ENCODE measurements at regions not wholly inside any gene's neighbourhood (a gene's known extent, or its start where the extent isn't known, plus 50 kb on each side); places are given as distances from the start of the nearest gene placed in this dataset.

- no peak for DNase-seq
- no peak for TF ChIP-seq POLR2A (IDR thresholded peaks at IDR 0.05)
- peak; percentile 9 to 34 (median 22) for TF ChIP-seq CTCF (IDR thresholded peaks at IDR 0.05)
- intact Hi-C loops (cut with DNase I): no loop called here
- 58% methylated on average over 2 of the region's 2 CpGs for WGBS (ENCODE audit: insufficient coverage, low coverage, low lambda C conversion rate, missing lambda C conversion rate)
- H3K4me1 ChIP-seq: no peaks in the 10 kb centered on the region
- no peak overlapping the region for H3K4me3 ChIP-seq
- H3K27ac ChIP-seq: no peak overlapping the region
- H3K36me3 ChIP-seq: no peaks in the 10 kb centered on the region
- ATAC-seq: peak in 2 of 4 donors; percentile 26 to 34
- no peaks in the 10 kb centered on the region for H3K9me3 ChIP-seq
- H3K27me3 ChIP-seq: no peaks in the 10 kb centered on the region
Measured at GRCh38 chr2:103991591-103991990, 862.3 kb upstream of the POU3F3 start.

- 79% methylated on average over 3 of the region's 3 CpGs for WGBS (ENCODE audit: insufficient coverage, low coverage, low lambda C conversion rate, missing lambda C conversion rate)
- Histone ChIP-seq H3K4me1 (no peaks in the 10 kb centered on the region), H3K27me3 (no peaks in the 10 kb centered on the region), H3K4me3 (no peak overlapping the region), H3K36me3 (no peaks in the 10 kb centered on the region), H3K27ac (no peak overlapping the region), H3K9me3 (no peaks in the 10 kb centered on the region)
- ATAC-seq (no peak), DNase-seq (no peak)
- intact Hi-C loops (cut with DNase I): no loop called here
- TF ChIP-seq POLR2A (IDR thresholded peaks at IDR 0.05): no peak
- TF ChIP-seq CTCF (IDR thresholded peaks at IDR 0.05): no peak
Measured at GRCh38 chr2:104004821-104005220, 849.1 kb upstream of the POU3F3 start.

GRCh38 chr2:104016801-104017200 lies 837.1 kb upstream of the POU3F3 start:
- intact Hi-C loops (cut with DNase I): no loop called here
- DNase-seq: no peak
- H3K4me1 ChIP-seq: no peaks in the 10 kb centered on the region
- H3K4me3 ChIP-seq: no peak overlapping the region
- no peak overlapping the region for H3K27ac ChIP-seq
- TF ChIP-seq CTCF (IDR thresholded peaks at IDR 0.05): no peak
- TF ChIP-seq POLR2A (IDR thresholded peaks at IDR 0.05): no peak
- WGBS (ENCODE audit: insufficient coverage, low coverage, low lambda C conversion rate, missing lambda C conversion rate): 34% methylated on average over 3 of the region's 3 CpGs
- no peaks in the 10 kb centered on the region for H3K27me3 ChIP-seq
- no peaks in the 10 kb centered on the region for H3K36me3 ChIP-seq
- ATAC-seq: no peak
- H3K9me3 ChIP-seq: no peaks in the 10 kb centered on the region

- no peak overlapping the region for H3K27ac ChIP-seq
- H3K27me3 ChIP-seq: no peaks in the 10 kb centered on the region
- H3K36me3 ChIP-seq: no peaks in the 10 kb centered on the region
- H3K4me3 ChIP-seq: no peak overlapping the region
- ATAC-seq: no peak
- TF ChIP-seq CTCF (IDR thresholded peaks at IDR 0.05) (no peak), POLR2A (IDR thresholded peaks at IDR 0.05) (no peak)
- DNase-seq: no peak
- H3K9me3 ChIP-seq: no peaks in the 10 kb centered on the region
- WGBS (ENCODE audit: insufficient coverage, low coverage, low lambda C conversion rate, missing lambda C conversion rate): 59% methylated on average over 2 of the region's 2 CpGs
- intact Hi-C loops (cut with DNase I): no loop called here
- no peaks in the 10 kb centered on the region for H3K4me1 ChIP-seq
Measured at GRCh38 chr2:104023306-104023705, 830.6 kb upstream of the POU3F3 start.

- Histone ChIP-seq H3K9me3 (no peaks in the 10 kb centered on the region), H3K4me1 (no peaks in the 10 kb centered on the region), H3K4me3 (no peak overlapping the region), H3K27me3 (no peaks in the 10 kb centered on the region), H3K27ac (no peak overlapping the region), H3K36me3 (no peaks in the 10 kb centered on the region)
- WGBS (ENCODE audit: insufficient coverage, low coverage, low lambda C conversion rate, missing lambda C conversion rate): 36% methylated on average over 8 of the region's 8 CpGs
- ATAC-seq (no peak), DNase-seq (no peak)
- intact Hi-C loops (cut with DNase I): no loop called here
- TF ChIP-seq CTCF (IDR thresholded peaks at IDR 0.05): no peak
- TF ChIP-seq POLR2A (IDR thresholded peaks at IDR 0.05): no peak
Measured at GRCh38 chr2:104023765-104024164, 830.1 kb upstream of the POU3F3 start.
